Osteocyte (in vitro differentiated cells): ENCODE measurements at regions not wholly inside any gene's neighbourhood (a gene's known extent, or its start where the extent isn't known, plus 50 kb on each side); places are given as distances from the start of the nearest gene placed in this dataset.

ENCODE experiments used
- DNase-seq: peaks from one replicate; pipeline ENCODE4 v3.0.0; 2021; ENCODE audit warnings: mixed read lengths; ENCODE audit not compliant: unreplicated experiment; ENCODE audit errors: extremely low spot score
- H3K27ac Mint-ChIP-seq: one replicate; pipeline ENCODE4 v1.8.0; 2021; ENCODE audit warnings: mild to moderate bottlenecking, mixed read lengths; ENCODE audit not compliant: unreplicated experiment
- H3K27me3 Mint-ChIP-seq: one replicate; pipeline ENCODE4 v1.8.0; 2021; ENCODE audit warnings: mixed read lengths; ENCODE audit not compliant: unreplicated experiment
- H3K36me3 Mint-ChIP-seq: one replicate; pipeline ENCODE4 v1.8.0; 2021; ENCODE audit warnings: mixed read lengths; ENCODE audit not compliant: unreplicated experiment
- H3K4me1 Mint-ChIP-seq: one replicate; pipeline ENCODE4 v1.8.0; 2021; ENCODE audit warnings: mixed read lengths; ENCODE audit not compliant: unreplicated experiment
- H3K4me3 Mint-ChIP-seq: one replicate; pipeline ENCODE4 v1.8.0; 2021; ENCODE audit warnings: mild to moderate bottlenecking, moderate library complexity, mixed read lengths; ENCODE audit not compliant: unreplicated experiment
- H3K9me3 Mint-ChIP-seq: one replicate; pipeline ENCODE4 v1.8.0; 2021; ENCODE audit warnings: mixed read lengths; ENCODE audit not compliant: unreplicated experiment
- CTCF ChIP-seq: fragments of 200-600 bp; sonication (generic); IDR thresholded peaks from 2 replicates; pipeline ENCODE4 v1.5.0; 2021; ENCODE audit warnings: antibody characterized with exemption, mild to moderate bottlenecking, moderate library complexity

- DNase-seq = no peak
- Mint-ChIP-seq H3K27ac (no peak overlapping the region), H3K4me1 (peaks cover 2% of the 10 kb centered on the region), H3K27me3 (peaks cover 58% of the 10 kb centered on the region), H3K9me3 (no peaks in the 10 kb centered on the region), H3K36me3 (no peaks in the 10 kb centered on the region), H3K4me3 (no peak overlapping the region)
- no peak for TF ChIP-seq CTCF
Measured at GRCh38 chr3:43964640-43965039, 273.9 kb downstream of the ABHD5 start.

- Mint-ChIP-seq H3K4me3 (no peak overlapping the region), H3K27ac (no peak overlapping the region), H3K27me3 (peaks cover 52% of the 10 kb centered on the region), H3K36me3 (no peaks in the 10 kb centered on the region), H3K4me1 (no peaks in the 10 kb centered on the region), H3K9me3 (no peaks in the 10 kb centered on the region)
- DNase-seq = no peak
- no peak for TF ChIP-seq CTCF
Measured at GRCh38 chr3:43965656-43966055, 274.9 kb downstream of the ABHD5 start.

DNA sequence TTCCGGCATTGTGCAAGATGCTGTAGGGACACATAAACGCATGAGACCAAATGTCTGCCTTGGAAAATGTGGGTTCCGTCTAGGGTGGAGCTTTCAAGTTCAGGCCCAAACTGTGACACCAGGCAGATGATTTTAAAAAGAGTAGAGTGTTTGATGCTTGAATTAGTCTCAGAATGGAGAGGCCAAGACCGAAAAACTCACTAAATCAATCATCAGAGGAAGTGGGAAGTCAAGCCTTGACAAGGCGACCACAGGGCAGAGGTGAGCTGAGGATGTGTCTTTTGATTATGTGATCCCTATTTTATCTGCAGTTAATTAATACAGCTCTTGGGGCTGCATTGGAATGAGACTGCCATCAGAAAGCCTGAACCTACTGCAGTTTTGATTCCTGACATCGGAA is 275.4 kb downstream of the ABHD5 start:
- Mint-ChIP-seq H3K4me1 (no peaks in the 10 kb centered on the region), H3K4me3 (no peak overlapping the region), H3K27ac (no peak overlapping the region), H3K27me3 (peaks cover 49% of the 10 kb centered on the region), H3K9me3 (no peaks in the 10 kb centered on the region), H3K36me3 (no peaks in the 10 kb centered on the region)
- no peak for TF ChIP-seq CTCF
- DNase-seq = no peak

- Mint-ChIP-seq H3K27ac (no peak overlapping the region), H3K4me1 (no peaks in the 10 kb centered on the region), H3K27me3 (peaks cover 45% of the 10 kb centered on the region), H3K9me3 (no peaks in the 10 kb centered on the region), H3K36me3 (no peaks in the 10 kb centered on the region), H3K4me3 (no peak overlapping the region)
- no peak for DNase-seq
- no peak for TF ChIP-seq CTCF
Measured at GRCh38 chr3:43966530-43966929, 275.2 kb upstream of the TOPAZ1 start.

DNA sequence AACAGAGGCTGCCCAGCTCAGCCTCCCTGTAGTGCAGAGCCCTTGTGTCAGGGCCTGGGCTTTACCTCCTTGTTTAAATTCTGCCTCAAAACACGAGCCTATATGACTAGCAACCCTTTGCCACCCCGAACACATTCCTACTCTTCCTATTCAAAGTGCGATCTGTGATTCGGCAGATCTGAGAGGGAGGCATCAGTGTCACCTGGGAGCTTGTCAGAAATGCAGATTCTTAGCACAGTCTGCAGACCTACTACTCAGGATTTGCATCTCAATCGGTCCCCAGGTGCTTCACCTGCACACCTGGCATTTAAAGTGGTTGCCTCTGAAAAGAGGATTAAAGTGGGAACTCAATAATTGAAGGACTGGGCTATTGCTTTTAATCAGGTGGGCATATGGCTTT is 273.2 kb upstream of the TOPAZ1 start:
- Mint-ChIP-seq H3K27ac (no peak overlapping the region), H3K4me3 (no peak overlapping the region), H3K36me3 (no peaks in the 10 kb centered on the region), H3K9me3 (no peaks in the 10 kb centered on the region), H3K27me3 (peaks cover 45% of the 10 kb centered on the region), H3K4me1 (no peaks in the 10 kb centered on the region)
- no peak for DNase-seq
- no peak for TF ChIP-seq CTCF
